Activated T-cell treated with anti-CD3 and anti-CD28 coated beads, Interleukin-2, amount 50 U/mL, for 24 hours (primary cell): ENCODE measurements at regions not wholly inside any gene's neighbourhood (a gene's known extent, or its start where the extent isn't known, plus 50 kb on each side); places are given as distances from the start of the nearest gene placed in this dataset.

Experiments
- DNase-seq: peaks from one replicate; pipeline ENCODE4 v3.0.0-alpha.2; 2020
- H3K27ac Mint-ChIP-seq: 2 replicates; pipeline ENCODE4 v1.8.0; 2020; ENCODE audit warnings: mild to moderate bottlenecking, mixed read lengths
- H3K27me3 Mint-ChIP-seq: 2 replicates; pipeline ENCODE4 v1.8.0; 2020; ENCODE audit warnings: mixed read lengths
- H3K36me3 Mint-ChIP-seq: 2 replicates; pipeline ENCODE4 v1.8.0; 2020; ENCODE audit warnings: low read depth, mixed read lengths
- H3K4me1 Mint-ChIP-seq: 2 replicates; pipeline ENCODE4 v1.8.0; 2020; ENCODE audit warnings: low read depth, mixed read lengths
- H3K4me3 Mint-ChIP-seq: 2 replicates; pipeline ENCODE4 v1.8.0; 2020; ENCODE audit warnings: mild to moderate bottlenecking, moderate library complexity, mixed read lengths
- H3K9me3 Mint-ChIP-seq: 2 replicates; pipeline ENCODE4 v1.8.0; 2020; ENCODE audit warnings: mixed read lengths

- H3K9me3 Mint-ChIP-seq = no peaks in the 10 kb centered on the region
- no peak for DNase-seq
- H3K36me3 Mint-ChIP-seq = no peaks in the 10 kb centered on the region
- no peak overlapping the region for H3K4me3 Mint-ChIP-seq
- no peak overlapping the region for H3K27ac Mint-ChIP-seq
- H3K27me3 Mint-ChIP-seq = no peaks in the 10 kb centered on the region
- H3K4me1 Mint-ChIP-seq = no peaks in the 10 kb centered on the region
Observed at GRCh38 chr12:115155665-115156645, 472.0 kb upstream of the TBX3 start.

- Mint-ChIP-seq H3K4me3 (no peak overlapping the region), H3K27ac (no peak overlapping the region), H3K4me1 (no peaks in the 10 kb centered on the region), H3K36me3 (no peaks in the 10 kb centered on the region), H3K9me3 (peaks cover 9% of the 10 kb centered on the region), H3K27me3 (no peaks in the 10 kb centered on the region)
- DNase-seq = no peak
Observed at GRCh38 chr12:115149685-115150378, 465.9 kb upstream of the TBX3 start.

GRCh38 chr12:115149279-115149678, 465.3 kb upstream of the TBX3 start:
- H3K36me3 Mint-ChIP-seq = no peaks in the 10 kb centered on the region
- no peak overlapping the region for H3K27ac Mint-ChIP-seq
- H3K4me1 Mint-ChIP-seq = no peaks in the 10 kb centered on the region
- H3K27me3 Mint-ChIP-seq = no peaks in the 10 kb centered on the region
- H3K4me3 Mint-ChIP-seq = no peak overlapping the region
- peaks cover 9% of the 10 kb centered on the region for H3K9me3 Mint-ChIP-seq
- DNase-seq = no peak

- Mint-ChIP-seq H3K27me3 (no peaks in the 10 kb centered on the region), H3K36me3 (no peaks in the 10 kb centered on the region), H3K9me3 (peaks cover 9% of the 10 kb centered on the region), H3K4me3 (no peak overlapping the region), H3K27ac (no peak overlapping the region), H3K4me1 (no peaks in the 10 kb centered on the region)
- no peak for DNase-seq
Observed at GRCh38 chr12:115147916-115148315, 463.9 kb upstream of the TBX3 start.

- peaks cover 9% of the 10 kb centered on the region for H3K9me3 Mint-ChIP-seq
- no peaks in the 10 kb centered on the region for H3K27me3 Mint-ChIP-seq
- no peak overlapping the region for H3K4me3 Mint-ChIP-seq
- H3K36me3 Mint-ChIP-seq = no peaks in the 10 kb centered on the region
- no peak for DNase-seq
- H3K27ac Mint-ChIP-seq = no peak overlapping the region
- H3K4me1 Mint-ChIP-seq = no peaks in the 10 kb centered on the region
Observed at GRCh38 chr12:115146453-115146852, 462.5 kb upstream of the TBX3 start.

- H3K27me3 Mint-ChIP-seq = no peaks in the 10 kb centered on the region
- DNase-seq = no peak
- no peak overlapping the region for H3K27ac Mint-ChIP-seq
- no peaks in the 10 kb centered on the region for H3K4me1 Mint-ChIP-seq
- H3K4me3 Mint-ChIP-seq = no peak overlapping the region
- peaks cover 9% of the 10 kb centered on the region for H3K9me3 Mint-ChIP-seq
- H3K36me3 Mint-ChIP-seq = no peaks in the 10 kb centered on the region
Observed at GRCh38 chr12:115144425-115144824, 460.4 kb upstream of the TBX3 start.

GRCh38 chr12:115140981-115141655, 457.1 kb upstream of the TBX3 start:
- H3K36me3 Mint-ChIP-seq = no peaks in the 10 kb centered on the region
- no peaks in the 10 kb centered on the region for H3K27me3 Mint-ChIP-seq
- H3K9me3 Mint-ChIP-seq = peaks cover 6% of the 10 kb centered on the region
- H3K4me3 Mint-ChIP-seq = no peak overlapping the region
- no peak overlapping the region for H3K27ac Mint-ChIP-seq
- no peak for DNase-seq
- no peaks in the 10 kb centered on the region for H3K4me1 Mint-ChIP-seq

- Mint-ChIP-seq H3K4me1 (no peaks in the 10 kb centered on the region), H3K9me3 (peaks cover 6% of the 10 kb centered on the region), H3K36me3 (no peaks in the 10 kb centered on the region), H3K4me3 (no peak overlapping the region), H3K27ac (no peak overlapping the region), H3K27me3 (no peaks in the 10 kb centered on the region)
- DNase-seq = no peak
Observed at GRCh38 chr12:115137812-115138521, 454.0 kb upstream of the TBX3 start.

- no peak overlapping the region for H3K4me3 Mint-ChIP-seq
- H3K36me3 Mint-ChIP-seq = no peaks in the 10 kb centered on the region
- peaks cover 8% of the 10 kb centered on the region for H3K9me3 Mint-ChIP-seq
- H3K27ac Mint-ChIP-seq = no peak overlapping the region
- no peaks in the 10 kb centered on the region for H3K27me3 Mint-ChIP-seq
- H3K4me1 Mint-ChIP-seq = no peaks in the 10 kb centered on the region
- DNase-seq = no peak
Observed at GRCh38 chr12:115135800-115136211, 451.8 kb upstream of the TBX3 start.

GRCh38 chr12:115134298-115134697, 450.3 kb upstream of the TBX3 start:
- Mint-ChIP-seq H3K9me3 (peaks cover 4% of the 10 kb centered on the region), H3K27ac (no peak overlapping the region), H3K4me3 (no peak overlapping the region), H3K4me1 (no peaks in the 10 kb centered on the region), H3K36me3 (no peaks in the 10 kb centered on the region), H3K27me3 (no peaks in the 10 kb centered on the region)
- DNase-seq = no peak

GRCh38 chr12:115132905-115133304, 448.9 kb upstream of the TBX3 start:
- H3K4me1 Mint-ChIP-seq = no peaks in the 10 kb centered on the region
- no peak overlapping the region for H3K4me3 Mint-ChIP-seq
- no peaks in the 10 kb centered on the region for H3K36me3 Mint-ChIP-seq
- H3K27me3 Mint-ChIP-seq = no peaks in the 10 kb centered on the region
- DNase-seq = no peak
- H3K9me3 Mint-ChIP-seq = peaks cover 4% of the 10 kb centered on the region
- H3K27ac Mint-ChIP-seq = no peak overlapping the region

- Mint-ChIP-seq H3K36me3 (no peaks in the 10 kb centered on the region), H3K9me3 (peaks cover 4% of the 10 kb centered on the region), H3K4me1 (no peaks in the 10 kb centered on the region), H3K27ac (no peak overlapping the region), H3K27me3 (no peaks in the 10 kb centered on the region), H3K4me3 (no peak overlapping the region)
- DNase-seq = no peak
Observed at GRCh38 chr12:115132145-115132544, 448.2 kb upstream of the TBX3 start.

GRCh38 chr12:115129727-115130126, 445.8 kb upstream of the TBX3 start:
- no peaks in the 10 kb centered on the region for H3K27me3 Mint-ChIP-seq
- H3K27ac Mint-ChIP-seq = no peak overlapping the region
- H3K36me3 Mint-ChIP-seq = no peaks in the 10 kb centered on the region
- H3K4me1 Mint-ChIP-seq = no peaks in the 10 kb centered on the region
- H3K4me3 Mint-ChIP-seq = no peak overlapping the region
- DNase-seq = no peak
- H3K9me3 Mint-ChIP-seq = peaks cover 2% of the 10 kb centered on the region

GRCh38 chr12:115121053-115121452, 437.1 kb upstream of the TBX3 start:
- H3K4me3 Mint-ChIP-seq = no peak overlapping the region
- peaks cover 18% of the 10 kb centered on the region for H3K9me3 Mint-ChIP-seq
- DNase-seq = no peak
- H3K27ac Mint-ChIP-seq = no peak overlapping the region
- H3K4me1 Mint-ChIP-seq = no peaks in the 10 kb centered on the region
- H3K36me3 Mint-ChIP-seq = no peaks in the 10 kb centered on the region
- no peaks in the 10 kb centered on the region for H3K27me3 Mint-ChIP-seq
